SU-DHL-6 (cell line): ENCODE measurements at regions not wholly inside any gene's neighbourhood (a gene's known extent, or its start where the extent isn't known, plus 50 kb on each side); places are given as distances from the start of the nearest gene placed in this dataset.

Experiments
- CTCF ChIP-seq: fragments of 200-600 bp; sonication (generic); IDR thresholded peaks from one replicate; pipeline ENCODE4 v1.5.1; 2017; ENCODE audit warnings: antibody characterized with exemption, mild to moderate bottlenecking, low read length, moderate library complexity; ENCODE audit not compliant: insufficient read depth, poor library complexity, severe bottlenecking
- EZH2phosphoT487 ChIP-seq: fragments of 200-600 bp; sonication (generic), shearing (Covaris generic); conservative IDR thresholded peaks from 2 replicates; pipeline ENCODE4 v1.6.1; 2018; ENCODE audit warnings: mild to moderate bottlenecking, antibody characterized with exemption, low read length, moderate library complexity, mixed read lengths

DNA sequence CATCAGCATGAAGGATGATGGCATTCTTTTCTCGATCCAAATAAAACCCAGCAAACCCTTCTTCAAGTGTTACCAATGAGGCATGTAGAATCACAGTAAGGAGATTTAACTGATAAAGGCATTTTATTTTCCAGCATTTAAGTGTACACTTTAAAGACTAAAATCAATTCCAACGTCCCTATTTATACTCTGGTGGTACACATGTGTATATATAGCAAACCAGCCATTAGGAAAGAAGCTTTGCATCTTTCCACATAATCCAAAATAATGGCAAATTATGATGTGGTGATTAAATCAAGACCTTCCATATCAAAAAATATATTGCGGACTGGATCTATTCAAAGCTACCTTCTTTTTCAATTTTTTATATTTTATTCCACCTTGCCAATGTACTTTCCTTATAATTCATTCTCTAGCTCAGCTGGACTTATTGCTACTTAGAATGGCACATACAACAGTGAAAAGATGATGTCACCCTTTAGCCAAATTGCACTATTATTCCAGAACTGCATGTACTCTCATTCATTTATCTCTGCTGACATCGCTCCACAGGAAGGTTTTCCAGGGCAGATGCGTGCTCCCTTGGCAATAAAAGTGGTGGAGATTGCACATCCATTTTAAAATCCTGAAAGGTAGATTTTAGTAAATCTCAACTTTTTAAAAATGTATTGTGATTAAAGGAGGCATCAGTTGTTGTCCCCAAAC is 63.3 kb upstream of the SLC30A5 start:
- TF ChIP-seq CTCF, result no peak
- no peak for TF ChIP-seq EZH2phosphoT487
